Common myeloid progenitor, CD34-positive (primary cell): ENCODE measurements at regions not wholly inside any gene's neighbourhood (a gene's known extent, or its start where the extent isn't known, plus 50 kb on each side); places are given as distances from the start of the nearest gene placed in this dataset.
"Not testable (repeated sequence)": the region's sequence is repeated elsewhere in the genome, so short reads cannot be mapped to it uniquely, and the experiment has no call there.

Source experiments
- CTCF ChIA-PET: fragments of 350-600 bp; sonication (Branson Sonifier 250); formaldehyde crosslinking; loops from one replicate; lab custom pipeline; 2021; ENCODE audit warnings: antibody characterized with exemption; lab: Charles Lee
- POLR2A ChIA-PET: fragments of 350-600 bp; sonication (Branson Sonifier 250); formaldehyde crosslinking; loops from one replicate; lab custom pipeline; 2021; ENCODE audit warnings: antibody characterized with exemption; lab: Charles Lee
- DNase-seq, 3 donors: peaks; one replicate each; pipeline versions ENCODE4 v3.0.0 to v3.0.0-alpha.2; 2013
- H3K27ac ChIP-seq, 2 experiments: 1 replicate in 1 of 2; 2 replicates in 1 of 2; pipeline ENCODE4 v1.7.0; 2013; ENCODE audit warnings: inconsistent platforms in 2 of 2, low read length in 2 of 2, mild to moderate bottlenecking in 2 of 2, low read depth in 1 of 2, moderate library complexity in 1 of 2; ENCODE audit not compliant: severe bottlenecking in 2 of 2, insufficient read depth in 1 of 2, poor library complexity in 1 of 2
- H3K27me3 ChIP-seq, 5 experiments: replicated peaks in 2 of 5; 1 replicate in 3 of 5; 2 replicates in 2 of 5; pipeline versions ENCODE4 v1.6.1 to v1.7.0; 2013; ENCODE audit warnings: low read length in 4 of 5, mild to moderate bottlenecking in 2 of 5, moderate library complexity in 2 of 5, inconsistent platforms in 1 of 5; ENCODE audit not compliant: insufficient read depth in 5 of 5, control insufficient read depth in 4 of 5
- H3K36me3 ChIP-seq, 4 experiments: 1 replicate in 2 of 4; 2 replicates in 2 of 4; pipeline versions ENCODE4 v1.6.1 to v1.7.0; 2013; ENCODE audit warnings: low read length in 3 of 4, control low read depth in 1 of 4, mild to moderate bottlenecking in 1 of 4; ENCODE audit not compliant: control insufficient read depth in 4 of 4, insufficient read depth in 4 of 4
- H3K4me1 ChIP-seq, 4 experiments: 1 replicate in 3 of 4; 2 replicates in 1 of 4; pipeline versions ENCODE4 v1.6.1 to v1.7.1; 2013; ENCODE audit warnings: low read length in 3 of 4, mild to moderate bottlenecking in 3 of 4, control low read depth in 1 of 4, inconsistent platforms in 1 of 4, moderate library complexity in 1 of 4; ENCODE audit not compliant: control insufficient read depth in 4 of 4, insufficient read depth in 4 of 4; ENCODE audit errors: control extremely low read depth in 1 of 4
- H3K4me3 ChIP-seq, 7 experiments: 1 replicate in 4 of 7; 2 replicates in 3 of 7; pipeline versions ENCODE4 v1.5.1 to v1.7.0; 2013; ENCODE audit warnings: mild to moderate bottlenecking in 7 of 7, low read length in 6 of 7, moderate library complexity in 6 of 7, inconsistent platforms in 2 of 7, low read depth in 2 of 7, control low read depth in 1 of 7; ENCODE audit not compliant: insufficient read depth in 4 of 7, control insufficient read depth in 1 of 7; ENCODE audit errors: extremely low read depth in 1 of 7
- H3K9me3 ChIP-seq, 5 experiments: 1 replicate in 4 of 5; 2 replicates in 1 of 5; pipeline versions ENCODE4 v1.6.1 to v1.7.1; 2013; ENCODE audit warnings: low read length in 4 of 5, mild to moderate bottlenecking in 2 of 5, inconsistent platforms in 1 of 5, low read depth in 1 of 5, moderate library complexity in 1 of 5; ENCODE audit not compliant: control insufficient read depth in 4 of 5, insufficient read depth in 2 of 5; ENCODE audit errors: control extremely low read depth in 1 of 5
- WGBS: methylation state at CpG from one replicate; pipeline ENCODE4 v1.1.5; 2013; ENCODE audit not compliant: insufficient coverage; 5-methylcytosine and 5-hydroxymethylcytosine counted together

DNA sequence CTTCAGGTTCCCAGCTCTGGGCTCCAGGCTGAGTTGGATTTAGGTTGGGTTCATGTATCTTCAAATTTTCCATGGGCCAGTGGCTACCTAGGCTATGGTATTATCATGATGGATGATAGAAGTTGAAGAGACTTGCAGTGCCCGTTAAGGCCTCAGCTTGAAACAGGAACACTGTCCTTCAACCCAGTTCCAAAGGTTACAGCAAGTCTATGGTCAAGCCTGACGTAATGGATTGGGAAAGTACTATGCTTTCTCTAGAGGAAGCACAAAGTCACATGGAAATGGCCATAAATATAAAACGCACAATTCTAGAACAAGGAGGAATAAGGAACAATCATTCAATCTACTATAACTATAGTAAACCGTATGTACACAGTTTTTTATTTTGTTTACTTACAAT is 593.2 kb downstream of the ZEB2 start:
- Histone ChIP-seq H3K27ac (no peak overlapping the region), H3K36me3 (no peaks in the 10 kb centered on the region), H3K4me3 (no peak overlapping the region), H3K27me3 (no peaks in the 10 kb centered on the region), H3K4me1 (no peaks in the 10 kb centered on the region), H3K9me3 (no peaks in the 10 kb centered on the region)
- CTCF ChIA-PET = no interaction called here
- POLR2A ChIA-PET = no interaction called here
- no peak for DNase-seq
- WGBS = 100% methylated on average over 1 of the region's 4 CpGs

DNA sequence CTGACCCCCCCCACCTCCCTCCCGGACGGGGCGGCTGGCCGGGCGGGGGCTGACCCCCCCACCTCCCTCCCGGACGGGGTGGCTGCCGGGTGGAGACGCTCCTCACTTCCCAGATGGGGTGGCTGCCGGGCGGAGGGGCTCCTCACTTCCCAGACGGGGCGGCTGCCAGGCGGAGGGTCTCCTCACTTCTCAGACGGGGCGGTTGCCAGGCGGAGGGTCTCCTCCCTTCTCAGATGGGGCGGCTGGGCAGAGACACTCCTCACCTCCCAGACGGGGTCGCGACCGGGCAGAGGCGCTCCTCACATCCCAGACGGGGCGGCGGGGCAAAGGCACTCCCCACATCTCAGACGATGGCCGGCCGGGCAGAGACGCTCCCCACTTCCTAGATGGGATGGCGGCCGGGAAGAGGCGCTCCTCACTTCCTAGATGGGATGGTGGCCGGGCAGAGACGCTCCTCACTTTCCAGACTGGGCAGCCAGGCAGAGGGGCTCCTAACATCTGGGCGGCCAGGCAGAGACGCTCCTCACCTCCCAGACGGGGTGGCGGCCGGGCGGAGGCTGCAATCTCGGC is 597.6 kb downstream of the ZEB2 start:
- H3K36me3 ChIP-seq, H3K27me3 ChIP-seq, H3K4me3 ChIP-seq, H3K4me1 ChIP-seq, H3K27ac ChIP-seq, CTCF ChIA-PET, DNase-seq, POLR2A ChIA-PET: not testable (repeated sequence)
- H3K9me3 ChIP-seq = peaks cover 0 to 24% (median 12%) of the 10 kb centered on the region in 5 experiments
- WGBS = no CpG with 5 or more reads among the region's 42 CpGs

DNA sequence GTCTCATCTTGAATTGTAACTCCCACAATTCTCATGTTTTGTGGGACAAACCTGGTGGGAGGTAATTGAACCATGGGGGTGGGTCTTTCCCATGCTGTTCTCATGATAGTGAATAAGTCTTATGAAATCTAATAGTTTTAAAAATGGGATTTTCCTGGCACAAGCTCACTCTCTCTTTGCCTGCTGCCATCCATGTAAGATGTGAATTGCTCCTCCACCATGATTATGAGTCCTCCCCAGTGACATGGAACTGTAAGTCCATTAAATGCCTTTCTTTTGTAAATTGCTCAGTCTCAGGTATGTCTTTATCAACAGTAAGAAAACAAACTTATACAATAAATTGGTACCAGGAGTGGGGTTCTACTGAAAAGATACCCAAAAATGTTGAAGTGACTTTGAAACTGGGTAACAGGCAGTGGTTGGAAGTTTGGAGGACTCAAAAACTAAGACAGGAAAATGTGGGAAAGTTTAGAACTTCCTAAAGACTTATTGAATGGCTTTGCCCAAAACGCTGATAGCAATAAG is 601.4 kb downstream of the ZEB2 start:
- 100% methylated on average over 1 of the region's 1 CpG for WGBS
- Histone ChIP-seq H3K4me3 (no peak overlapping the region), H3K9me3 (peaks cover 0 to 26% (median 12%) of the 10 kb centered on the region in 5 experiments)

DNA sequence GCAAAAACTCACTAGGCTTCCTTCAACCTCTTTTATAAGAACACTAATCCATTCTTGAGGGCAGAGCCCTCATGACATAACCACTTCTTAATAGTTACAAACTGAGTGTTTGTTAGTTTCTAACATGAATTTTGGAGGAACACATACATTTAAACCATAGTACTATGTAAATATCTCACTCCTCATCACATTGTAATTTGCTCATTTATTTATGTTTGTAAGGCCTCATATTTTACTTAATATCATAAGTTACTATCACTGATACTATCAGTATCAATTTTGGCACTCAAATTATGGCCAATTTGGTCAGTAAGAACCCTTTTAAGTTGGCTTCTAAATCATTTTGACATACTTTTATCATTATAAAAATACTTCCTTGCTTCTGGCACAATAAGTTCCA is 603.1 kb downstream of the ZEB2 start:
- Histone ChIP-seq H3K27me3 (no peaks in the 10 kb centered on the region), H3K4me1 (no peaks in the 10 kb centered on the region), H3K36me3 (no peaks in the 10 kb centered on the region), H3K27ac (no peak overlapping the region), H3K9me3 (peaks cover 0 to 26% (median 12%) of the 10 kb centered on the region in 5 experiments), H3K4me3 (no peak overlapping the region)
- POLR2A ChIA-PET = no interaction called here
- CTCF ChIA-PET = no interaction called here
- DNase-seq = no peak

More for the DNA sequence above, 601.4 kb downstream of the ZEB2 start:
- no peak for DNase-seq
- POLR2A ChIA-PET = no interaction called here
- no peak overlapping the region for H3K27ac ChIP-seq
- H3K4me1 ChIP-seq = no peaks in the 10 kb centered on the region
- no peaks in the 10 kb centered on the region for H3K27me3 ChIP-seq
- CTCF ChIA-PET = no interaction called here
- no peaks in the 10 kb centered on the region for H3K36me3 ChIP-seq

DNA sequence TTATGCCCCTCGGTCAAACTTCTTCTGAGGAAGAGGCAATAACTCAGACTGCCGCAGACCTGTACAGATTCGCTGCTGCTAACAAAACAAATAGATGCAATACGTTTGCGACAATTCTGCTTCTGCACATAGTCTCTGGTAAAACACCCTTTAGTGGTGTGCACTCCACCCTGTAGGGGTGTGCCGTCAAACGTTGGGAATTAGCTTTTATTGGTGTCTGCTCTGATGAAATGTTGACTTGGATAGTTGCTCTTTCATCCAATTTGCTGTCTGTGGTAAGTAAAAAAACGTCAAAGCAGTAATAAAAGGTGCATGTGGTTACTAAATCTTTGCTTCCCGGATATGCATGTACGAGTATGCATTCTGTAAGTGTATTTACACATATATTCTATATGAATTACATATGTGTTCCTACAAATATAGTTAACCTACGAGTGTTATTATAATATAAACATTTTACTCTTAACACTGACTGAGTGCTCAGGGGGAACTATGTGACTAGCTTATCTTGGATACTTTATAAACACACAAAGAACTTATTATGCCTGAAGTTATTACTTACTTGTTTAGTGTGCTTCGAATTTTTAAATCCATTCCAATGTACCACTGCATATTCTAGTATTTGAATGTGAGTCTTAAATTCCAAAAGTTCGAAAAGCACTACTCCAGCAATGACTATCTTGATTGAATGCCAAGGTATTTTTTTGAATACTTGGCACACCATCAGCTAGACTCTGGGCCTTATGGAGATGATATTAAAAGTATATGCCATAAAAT is 610.2 kb downstream of the ZEB2 start:
- H3K9me3 ChIP-seq = no peaks in the 10 kb centered on the region
- no peaks in the 10 kb centered on the region for H3K36me3 ChIP-seq
- WGBS = 98% methylated on average over 7 of the region's 13 CpGs
- no peak overlapping the region for H3K4me3 ChIP-seq
- CTCF ChIA-PET = no interaction called here
- H3K4me1 ChIP-seq = no peaks in the 10 kb centered on the region
- no peak for DNase-seq
- no peaks in the 10 kb centered on the region for H3K27me3 ChIP-seq
- no peak overlapping the region for H3K27ac ChIP-seq
- POLR2A ChIA-PET = no interaction called here

GRCh38 chr2:143908843-143909242 is 611.1 kb downstream of the ZEB2 start:
- Histone ChIP-seq H3K27ac (no peak overlapping the region), H3K27me3 (no peaks in the 10 kb centered on the region), H3K36me3 (no peaks in the 10 kb centered on the region), H3K9me3 (no peaks in the 10 kb centered on the region), H3K4me1 (no peaks in the 10 kb centered on the region), H3K4me3 (no peak overlapping the region)
- no peak for DNase-seq
- ChIA-PET POLR2A (no interaction called here), CTCF (no interaction called here)
- WGBS = 97% methylated on average over 7 of the region's 7 CpGs

DNA sequence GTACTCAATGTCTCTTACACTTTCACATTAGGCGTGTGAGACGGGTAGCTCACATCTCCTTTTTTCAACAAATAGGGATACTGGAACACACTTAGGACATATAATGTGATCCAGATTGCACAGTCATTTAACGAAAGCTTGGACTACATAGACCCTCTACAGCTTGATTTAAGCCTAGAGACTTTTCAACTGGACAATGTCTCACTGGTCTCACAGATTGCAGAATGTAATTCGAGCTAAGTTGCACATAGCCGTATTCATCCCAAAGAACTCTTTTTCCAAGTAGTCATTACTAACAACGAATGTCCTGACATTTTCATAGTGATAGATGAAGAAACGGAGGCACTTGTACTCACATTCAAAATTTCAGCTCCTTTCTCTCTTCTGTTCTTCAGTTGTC is 612.1 kb downstream of the ZEB2 start:
- H3K27ac ChIP-seq = no peak overlapping the region
- no peaks in the 10 kb centered on the region for H3K9me3 ChIP-seq
- DNase-seq = no peak
- H3K4me1 ChIP-seq = peaks cover 0 to 5% (median 0%) of the 10 kb centered on the region in 4 experiments
- ChIA-PET POLR2A (no interaction called here), CTCF (no interaction called here)
- H3K4me3 ChIP-seq = no peak overlapping the region
- no peaks in the 10 kb centered on the region for H3K27me3 ChIP-seq
- 96% methylated on average over 6 of the region's 7 CpGs for WGBS
- no peaks in the 10 kb centered on the region for H3K36me3 ChIP-seq
